ENCODE measurements at regions not wholly inside any gene's neighbourhood (a gene's known extent, or its start where the extent isn't known, plus 50 kb on each side); places are given as distances from the start of the nearest gene placed in this dataset.

- TF ChIP-seq POU6F1 (CRISPR knock-in tag; IDR thresholded peaks at IDR 0.05; ENCODE audit: borderline replicate concordance, low read depth) (no peak), CSRNP3 (CRISPR knock-in tag; IDR thresholded peaks at IDR 0.05) (no peak), ZNF8 (CRISPR knock-in tag; IDR thresholded peaks at IDR 0.05) (no peak), ZFP30 (CRISPR knock-in tag; IDR thresholded peaks at IDR 0.05) (no peak), ZFP3 (CRISPR knock-in tag; IDR thresholded peaks at IDR 0.05) (no peak), PPARA (CRISPR knock-in tag; IDR thresholded peaks at IDR 0.05; ENCODE audit: borderline replicate concordance) (no peak), BACH2 (CRISPR knock-in tag; IDR thresholded peaks at IDR 0.05; ENCODE audit: borderline replicate concordance) (no peak)
Measured at GRCh38 chr18:33812186-33812585, 234.2 kb downstream of the ASXL3 start (continued).

GRCh38 chr18:33805592-33805991, 227.6 kb downstream of the ASXL3 start:
- TF ChIP-seq CREB5 (CRISPR knock-in tag; IDR thresholded peaks at IDR 0.05; ENCODE audit: low read depth) (no peak), CSRNP3 (CRISPR knock-in tag; IDR thresholded peaks at IDR 0.05) (no peak), ZFP30 (CRISPR knock-in tag; IDR thresholded peaks at IDR 0.05) (no peak), ZNF70 (CRISPR knock-in tag; IDR thresholded peaks at IDR 0.05) (no peak), SNAI2 (CRISPR knock-in tag; IDR thresholded peaks at IDR 0.05) (no peak), POU6F1 (CRISPR knock-in tag; IDR thresholded peaks at IDR 0.05; ENCODE audit: borderline replicate concordance, low read depth) (no peak), ZNF565 (CRISPR knock-in tag; conservative IDR thresholded peaks at IDR 0.05; ENCODE audit: low read depth) (no peak)
- ATAC-seq = no peak

GRCh38 chr18:33804258-33804657, 226.2 kb downstream of the ASXL3 start:
- ATAC-seq = no peak
- TF ChIP-seq ARNTL (CRISPR knock-in tag; IDR thresholded peaks at IDR 0.05; ENCODE audit: borderline replicate concordance, low read depth) (no peak), CREB5 (CRISPR knock-in tag; IDR thresholded peaks at IDR 0.05; ENCODE audit: low read depth) (no peak), ZFP3 (CRISPR knock-in tag; IDR thresholded peaks at IDR 0.05) (no peak), TOX (CRISPR knock-in tag; IDR thresholded peaks at IDR 0.05; ENCODE audit: borderline replicate concordance) (no peak), PPARA (CRISPR knock-in tag; IDR thresholded peaks at IDR 0.05; ENCODE audit: borderline replicate concordance) (no peak), CSRNP3 (CRISPR knock-in tag; IDR thresholded peaks at IDR 0.05) (no peak), ZFP30 (CRISPR knock-in tag; IDR thresholded peaks at IDR 0.05) (no peak), RARB (CRISPR knock-in tag; IDR thresholded peaks at IDR 0.05) (no peak), ZNF8 (CRISPR knock-in tag; IDR thresholded peaks at IDR 0.05) (no peak), GLIS3 (CRISPR knock-in tag; IDR thresholded peaks at IDR 0.05) (no peak), ISL1 (CRISPR knock-in tag; IDR thresholded peaks at IDR 0.05) (no peak)

GRCh38 chr18:33803636-33804035, 225.6 kb downstream of the ASXL3 start:
- no peak for ATAC-seq
- TF ChIP-seq OSR1 (CRISPR knock-in tag; IDR thresholded peaks at IDR 0.05) (no peak), TCF4 (CRISPR knock-in tag; IDR thresholded peaks at IDR 0.05; ENCODE audit: borderline replicate concordance) (no peak), ZNF70 (CRISPR knock-in tag; IDR thresholded peaks at IDR 0.05) (no peak), ISL1 (CRISPR knock-in tag; IDR thresholded peaks at IDR 0.05) (no peak)

Measured in SK-N-SH treated with all-trans-retinoic acid at 6 μM for 48 hours (cell line).